Muscle of back (tissue), 3 donors: ENCODE measurements at regions not wholly inside any gene's neighbourhood (a gene's known extent, or its start where the extent isn't known, plus 50 kb on each side); places are given as distances from the start of the nearest gene placed in this dataset.
"Not testable (repeated sequence)": the region's sequence is repeated elsewhere in the genome, so short reads cannot be mapped to it uniquely, and the experiment has no call there.

ENCODE experiments used
- DNase-seq, 3 donors: peaks; one replicate each; pipeline versions ENCODE4 v3.0.0 to v3.0.0-alpha.2; 2013

DNA sequence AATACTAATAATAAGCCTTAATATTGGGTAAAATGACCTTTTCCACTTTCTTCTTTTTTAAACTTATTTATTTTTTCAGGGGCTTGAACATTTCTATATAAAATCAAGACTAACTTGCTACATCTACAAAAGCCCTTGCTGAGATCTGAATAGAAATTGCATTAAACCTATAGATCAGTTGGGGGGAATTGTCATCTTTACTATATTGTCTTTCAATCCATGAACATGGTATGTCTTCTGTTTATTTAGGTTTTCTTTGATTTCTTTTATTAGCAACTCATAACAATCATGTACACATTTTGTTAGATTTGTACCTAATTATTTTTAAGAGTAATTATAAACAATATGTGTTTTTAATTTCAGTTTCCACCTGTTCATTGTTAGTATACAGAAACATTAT, 96.4 kb upstream of the SLC22A23 start:
- no peak for DNase-seq

DNA sequence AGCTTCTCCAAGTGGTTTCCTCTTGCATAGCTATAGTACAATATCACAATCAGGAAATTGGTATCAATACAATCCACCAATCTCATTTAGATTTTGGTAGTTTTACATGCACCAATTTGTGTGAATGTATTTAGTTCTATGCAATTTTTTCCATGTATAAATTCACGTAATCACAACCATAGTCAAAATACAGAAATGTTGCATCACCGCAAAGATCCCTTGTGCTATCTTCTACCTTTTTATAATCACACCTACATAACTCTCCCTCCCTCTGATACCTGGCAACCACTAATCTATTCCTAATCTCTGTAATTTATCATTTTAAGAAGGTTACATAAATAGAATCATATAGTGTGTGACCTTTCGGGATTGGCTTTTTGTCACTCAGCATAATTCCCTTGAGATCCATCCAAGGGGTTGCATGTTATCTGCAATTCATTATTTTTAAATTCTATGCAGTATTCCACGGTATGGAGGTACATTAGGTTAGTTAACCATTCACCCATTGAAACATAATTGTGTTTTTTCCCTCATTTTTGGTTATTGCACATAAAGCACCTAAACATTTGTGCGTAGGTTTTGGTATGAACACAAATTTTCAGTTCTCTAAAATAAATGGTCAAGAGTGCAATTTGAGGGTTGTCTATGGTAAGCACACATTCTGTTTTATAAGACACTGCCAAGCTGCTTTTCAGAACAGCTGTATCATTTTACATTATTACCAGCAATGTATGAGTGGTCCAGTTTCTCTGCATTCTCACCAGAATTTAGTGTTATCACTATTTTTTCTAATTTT, 95.1 kb upstream of the SLC22A23 start:
- DNase-seq: no peak

DNA sequence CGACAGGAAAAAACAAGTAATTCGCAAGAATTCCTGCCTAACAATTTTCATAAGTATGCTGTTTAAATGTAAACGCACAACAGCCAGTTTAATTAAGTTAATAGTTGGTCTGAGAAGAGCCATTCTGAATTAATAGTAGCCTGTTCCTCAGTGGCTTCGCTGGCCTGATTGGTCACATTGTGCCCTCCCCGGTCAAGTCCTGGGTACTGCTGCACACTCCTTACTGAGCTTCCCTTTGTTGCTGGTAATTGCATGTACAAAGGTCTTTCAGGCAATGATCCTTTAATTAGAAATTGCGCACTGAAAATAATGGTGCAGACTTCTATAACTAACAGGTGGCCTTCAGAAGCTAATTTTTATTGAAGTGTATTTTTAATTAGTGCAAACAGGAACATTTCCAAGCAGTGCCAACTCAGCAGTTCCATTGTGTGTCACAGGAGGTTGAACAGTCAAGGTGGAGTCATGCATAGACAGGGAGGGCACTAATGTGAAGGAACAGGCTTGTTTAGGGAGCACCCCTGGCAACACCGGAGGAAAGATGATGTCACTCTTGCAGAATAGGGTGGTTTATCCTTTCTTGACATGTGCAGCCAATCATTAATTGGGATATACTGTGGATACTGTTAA, 92.6 kb upstream of the SLC22A23 start:
- DNase-seq: no peak

DNA sequence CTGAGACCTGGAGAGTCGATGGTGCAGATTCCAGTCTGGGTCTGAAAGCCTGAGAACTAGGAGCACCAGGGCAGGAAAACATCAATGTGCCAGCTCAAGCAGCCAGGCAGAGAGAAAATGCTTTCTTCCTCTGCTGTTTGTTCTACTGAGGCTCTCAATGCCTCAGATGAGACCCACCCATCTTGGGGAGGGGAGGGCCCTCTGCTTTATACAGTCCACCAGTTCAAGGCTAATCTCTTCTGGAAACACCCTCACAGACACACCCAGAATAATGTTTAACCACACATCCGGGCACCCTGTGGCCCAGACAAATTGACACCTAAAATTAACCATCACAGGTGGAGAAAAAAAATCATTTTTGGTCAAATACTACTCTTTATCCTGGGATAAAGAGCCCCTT, 89.3 kb upstream of the SLC22A23 start:
- no peak for DNase-seq

DNA sequence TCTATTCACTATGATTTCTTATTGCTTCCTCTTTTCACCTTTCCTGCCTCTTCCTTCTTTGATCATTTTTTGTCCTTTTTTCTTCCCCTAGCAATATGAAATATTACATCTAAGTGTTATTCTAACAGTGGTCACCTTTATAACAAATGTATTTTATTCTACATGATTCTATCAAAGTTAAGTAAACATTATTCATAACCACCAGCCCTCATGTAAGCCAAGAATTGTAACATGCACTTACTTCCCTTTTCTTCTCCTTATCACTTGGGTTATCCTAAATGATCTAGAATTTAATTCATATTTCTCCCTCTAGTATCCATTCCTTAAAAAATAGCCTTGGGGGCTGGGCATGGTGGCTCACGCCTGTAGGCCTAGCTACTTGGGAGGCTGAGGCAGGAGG, 88.3 kb upstream of the SLC22A23 start:
- no peak for DNase-seq

DNA sequence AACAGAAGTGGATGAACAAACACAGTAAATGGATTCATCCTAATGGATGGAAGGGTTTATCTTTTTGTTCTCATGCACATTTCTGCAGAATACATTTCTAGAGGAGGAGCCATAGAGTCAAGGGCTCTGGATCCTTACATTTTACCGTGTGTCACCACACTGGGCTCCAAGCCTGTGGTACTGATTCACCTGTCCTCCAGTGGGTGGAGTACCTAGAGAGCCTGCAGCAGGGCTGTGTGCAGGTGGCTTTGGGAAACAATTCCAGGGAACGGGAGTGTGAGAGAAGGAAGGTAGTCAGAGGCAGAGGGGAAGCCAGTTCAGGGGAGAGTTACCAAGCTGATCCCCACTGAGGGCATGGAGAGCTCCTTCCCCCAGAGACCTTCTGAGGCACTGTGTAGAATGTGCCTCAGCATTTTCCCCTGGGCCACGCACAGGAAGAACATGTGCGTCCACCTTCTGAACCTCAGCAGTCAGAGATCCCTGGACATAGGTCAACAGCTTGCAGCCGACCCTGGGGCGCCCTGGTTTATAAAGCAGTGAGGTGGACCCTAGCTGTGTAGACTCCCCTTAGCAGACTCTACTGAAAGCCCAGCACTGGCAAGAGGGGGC, 85.3 kb upstream of the SLC22A23 start:
- no peak for DNase-seq

DNA sequence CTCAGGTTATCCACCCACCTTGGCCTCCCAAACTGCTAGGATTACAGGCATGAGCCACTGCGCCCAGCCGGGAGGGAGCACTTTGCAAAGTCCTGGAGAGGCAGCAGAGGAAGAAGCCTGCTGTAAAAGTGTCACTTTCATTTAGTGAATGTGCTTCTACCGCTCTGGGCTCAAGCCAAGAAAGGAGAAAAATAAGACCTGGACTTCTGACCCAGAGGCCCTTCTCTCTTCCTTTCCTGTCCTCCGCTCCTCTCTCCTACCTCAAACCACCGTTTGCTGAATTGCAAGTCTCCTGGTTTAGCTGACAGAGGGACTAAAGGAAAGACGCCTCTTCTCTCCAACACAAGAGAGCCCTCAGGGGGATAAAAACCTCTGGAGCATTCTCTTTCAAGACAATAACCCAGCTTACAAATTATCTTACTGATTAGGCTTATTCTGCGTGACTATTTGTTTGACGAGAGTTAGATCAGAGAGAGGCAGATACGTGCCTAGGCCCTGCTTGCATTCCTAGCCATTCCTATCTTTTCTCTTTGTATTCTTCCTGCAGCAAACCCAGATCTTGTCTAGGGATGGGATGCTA, 84.2 kb upstream of the SLC22A23 start:
- no peak for DNase-seq

DNA sequence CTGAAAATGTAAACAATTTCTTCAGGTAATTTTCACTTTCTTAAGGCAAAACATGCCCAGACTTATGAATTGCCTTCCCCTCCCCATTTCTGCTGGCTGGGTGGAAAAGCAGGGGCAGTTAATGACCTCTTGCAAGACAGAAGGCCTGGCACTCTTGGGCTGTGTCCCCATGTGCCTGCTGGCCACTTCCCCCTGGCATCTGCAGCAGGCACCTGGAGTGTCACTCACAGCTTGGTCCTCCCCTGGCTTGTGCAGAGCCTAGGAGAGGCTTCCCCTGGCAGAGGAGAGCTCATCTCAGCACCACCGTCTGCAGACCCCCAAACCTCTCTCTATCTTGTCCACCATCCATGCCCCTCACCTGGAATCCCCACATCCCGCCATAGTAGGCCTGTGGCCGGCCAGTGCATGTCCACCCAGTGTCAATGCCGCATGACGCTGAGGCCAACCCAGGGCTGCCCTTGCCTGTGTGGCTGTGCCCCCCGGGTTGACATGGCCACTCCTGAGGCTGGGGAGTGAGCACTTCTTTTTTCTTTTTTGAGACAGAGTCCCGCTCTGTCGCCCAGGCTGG, 83.5 kb upstream of the SLC22A23 start:
- DNase-seq: no peak

DNA sequence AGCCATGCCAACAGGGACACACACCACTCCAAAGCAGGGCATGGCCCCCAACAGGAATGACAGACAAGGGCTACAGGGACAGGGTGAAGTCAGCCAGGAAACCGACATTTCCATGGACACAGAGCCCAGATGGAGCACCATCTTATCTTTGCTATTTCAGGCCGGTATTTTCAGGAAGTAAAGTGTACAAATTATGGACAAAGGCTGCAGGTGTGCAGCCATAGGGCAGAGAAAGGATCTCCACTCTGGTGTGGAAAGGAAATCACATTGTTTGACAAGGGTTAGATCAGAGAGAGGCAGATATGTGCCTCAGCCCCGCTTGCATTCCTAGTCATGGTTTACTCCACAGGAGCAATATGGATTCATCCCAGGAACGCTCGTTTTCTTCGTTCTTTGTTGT, 81.7 kb upstream of the SLC22A23 start:
- DNase-seq: no peak

DNA sequence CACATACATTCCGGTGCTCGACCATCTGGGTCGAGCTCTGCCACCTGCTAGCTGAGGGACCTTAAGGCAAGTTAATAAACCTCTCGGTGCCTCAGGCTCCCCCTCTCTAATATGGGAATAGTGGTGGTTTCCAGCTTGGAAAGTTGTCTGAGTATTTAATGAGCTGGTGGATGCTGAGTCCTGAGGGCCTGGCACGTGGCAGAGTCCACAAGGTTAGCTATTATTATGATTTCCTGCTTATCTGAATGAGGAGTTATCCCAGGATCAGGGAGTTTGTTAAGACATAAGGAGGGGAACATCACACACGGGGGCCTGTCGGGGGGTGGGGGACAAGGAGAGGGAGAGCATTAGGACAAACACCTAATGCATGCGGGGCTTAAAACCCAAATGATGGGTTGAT, 80.1 kb upstream of the SLC22A23 start:
- DNase-seq: no peak

DNA sequence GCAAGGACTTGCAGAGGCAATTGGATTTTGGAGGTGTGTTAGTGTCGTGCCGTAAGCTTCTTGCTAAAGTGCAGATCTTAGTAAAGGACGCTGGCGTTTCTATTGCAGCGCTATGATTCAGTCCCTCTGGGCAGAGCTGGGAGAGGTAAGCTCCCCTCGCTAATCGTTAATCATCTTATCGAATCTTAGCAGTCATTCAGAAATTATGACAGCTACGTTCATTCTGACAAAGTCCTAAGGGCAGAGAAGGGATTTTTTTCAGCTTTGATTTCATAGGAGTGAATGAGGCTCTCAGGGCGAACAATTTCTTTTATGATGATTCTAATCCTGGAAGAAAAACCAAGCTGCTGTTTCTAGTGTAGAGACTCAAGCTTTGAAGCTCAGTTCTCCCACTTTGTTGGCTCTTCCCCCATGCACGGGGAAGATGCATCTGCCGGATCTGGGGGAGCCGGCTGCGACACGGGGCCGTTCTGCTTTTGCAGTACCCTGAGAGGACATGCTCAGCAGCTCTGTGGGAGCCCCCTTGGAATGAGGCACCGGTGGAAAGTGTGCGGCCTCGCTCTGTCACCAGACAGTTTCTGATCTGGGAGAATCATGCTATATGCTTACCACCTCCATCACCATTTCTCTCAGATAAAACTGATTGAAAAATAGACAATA, 79.1 kb upstream of the SLC22A23 start:
- no peak for DNase-seq

DNA sequence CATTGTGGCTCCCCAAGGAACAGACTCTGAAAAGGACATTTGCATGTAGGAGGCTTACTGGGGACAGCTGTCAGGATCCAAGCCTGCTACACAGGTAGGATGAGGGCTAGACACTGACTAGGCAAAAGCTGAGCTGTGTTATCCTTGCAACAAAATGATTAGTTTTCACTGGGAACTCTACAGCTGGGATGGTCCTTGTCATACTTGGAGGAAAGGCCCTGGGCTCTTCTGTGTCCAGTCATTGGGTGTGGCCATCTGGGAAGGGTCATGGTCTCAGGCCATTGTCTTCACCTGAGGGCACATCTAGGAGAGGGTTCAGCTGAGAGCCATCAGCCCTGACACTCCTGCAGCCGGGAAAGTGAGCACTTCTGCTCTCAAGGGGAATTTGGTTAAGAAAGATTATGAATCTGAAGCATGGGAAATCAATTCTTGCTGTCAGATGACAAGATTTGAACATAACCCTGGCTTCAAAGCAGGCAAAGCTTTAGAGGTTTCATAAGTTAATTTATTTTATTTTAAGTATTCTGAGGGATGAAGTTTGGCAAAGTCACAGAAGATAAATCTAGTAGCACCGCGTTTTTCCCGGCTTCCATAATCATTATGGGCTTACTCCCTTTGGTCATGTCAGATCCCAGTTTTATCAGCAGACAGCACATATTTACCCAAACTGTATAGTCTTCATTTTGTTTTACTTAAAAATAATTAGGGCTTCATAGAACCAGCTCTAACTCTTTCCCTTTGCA, 78.4 kb upstream of the SLC22A23 start:
- DNase-seq: no peak

DNA sequence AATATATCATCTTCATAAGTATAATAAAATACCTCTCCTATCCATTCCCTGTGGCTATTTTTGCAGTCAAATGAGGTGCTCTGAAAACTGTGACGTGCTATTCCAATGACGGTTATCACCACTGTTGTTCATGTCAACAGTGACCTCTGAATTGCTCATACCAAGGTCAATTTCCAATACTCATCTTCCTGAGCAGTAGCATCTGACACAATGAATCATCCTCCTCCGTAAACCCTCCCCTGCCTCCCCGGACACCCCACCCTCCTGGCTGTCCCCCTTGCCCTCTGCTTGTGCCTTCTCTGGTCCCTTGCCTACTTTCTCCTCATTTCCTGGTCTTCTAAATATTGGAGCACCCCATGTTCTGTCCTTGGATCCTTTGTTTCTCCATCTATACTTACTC, 77.7 kb upstream of the SLC22A23 start:
- no peak for DNase-seq

DNA sequence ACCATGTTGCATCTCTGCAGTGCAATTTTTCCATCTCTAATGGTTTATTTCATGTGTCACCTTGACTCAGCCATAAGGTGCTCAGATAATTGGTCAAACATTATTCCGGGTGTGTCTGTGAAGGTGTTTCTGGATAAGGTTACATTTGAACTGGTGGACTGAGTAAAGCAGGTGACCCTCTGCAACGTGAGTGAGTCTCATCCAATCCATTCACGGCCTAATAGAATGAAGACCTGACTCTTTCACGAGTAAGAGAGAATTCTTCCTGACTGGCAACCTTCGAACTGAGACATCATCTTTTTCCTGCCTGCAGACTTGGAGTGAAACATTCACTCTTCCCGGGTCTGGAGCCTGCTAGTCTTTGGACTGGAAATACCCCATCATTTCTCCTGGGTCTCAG, 77.1 kb upstream of the SLC22A23 start:
- no peak for DNase-seq

DNA sequence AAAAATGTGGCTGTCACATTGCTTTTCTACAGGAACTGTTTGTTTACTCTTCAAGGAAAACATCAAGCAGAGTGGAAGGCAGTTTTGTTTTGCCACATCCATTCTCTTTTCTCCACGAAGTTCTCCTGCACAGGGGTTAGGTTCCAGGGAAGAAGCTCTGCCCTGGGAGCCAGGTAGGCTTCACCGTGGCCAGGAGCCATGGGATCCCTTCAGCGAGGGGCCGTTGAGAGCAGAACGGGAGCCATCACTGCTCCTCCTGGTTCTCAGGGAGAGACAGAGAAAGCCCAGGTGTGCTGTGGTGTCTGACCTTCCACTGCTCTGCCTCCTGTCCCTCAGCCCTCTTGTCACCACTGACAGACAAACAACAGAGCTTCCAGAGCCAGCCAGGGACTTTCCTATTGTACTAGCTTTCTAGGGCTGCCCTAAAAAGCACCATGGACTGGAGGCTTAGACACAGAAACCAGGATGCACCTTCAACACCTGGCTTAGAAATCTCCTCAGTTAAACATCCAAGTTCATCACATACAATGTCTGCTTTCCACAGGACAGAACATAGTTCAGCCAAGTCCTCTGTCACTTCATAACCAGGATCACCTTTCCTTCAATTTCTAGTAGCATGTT, 75.6 kb upstream of the SLC22A23 start:
- no peak for DNase-seq

DNA sequence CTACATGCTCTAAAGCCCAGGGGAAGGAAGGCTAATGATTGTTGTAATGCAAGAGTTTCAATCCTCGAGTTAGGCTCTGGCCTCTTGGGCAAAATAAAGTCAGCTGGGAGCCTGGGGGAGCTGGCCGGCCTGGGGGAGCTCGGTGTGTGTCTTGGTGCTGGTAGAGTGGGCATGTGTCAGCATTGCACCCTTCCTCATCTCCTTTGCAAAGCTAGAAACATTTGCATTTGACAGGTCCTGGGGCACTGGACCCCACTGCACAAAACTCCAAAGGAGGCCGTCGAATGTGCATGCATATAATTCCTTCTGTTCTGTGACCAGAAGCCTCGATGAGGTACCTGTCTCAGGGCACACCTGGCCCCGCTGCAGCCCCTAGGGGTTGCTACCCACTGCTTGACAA, 74.6 kb upstream of the SLC22A23 start:
- DNase-seq: no peak

DNA sequence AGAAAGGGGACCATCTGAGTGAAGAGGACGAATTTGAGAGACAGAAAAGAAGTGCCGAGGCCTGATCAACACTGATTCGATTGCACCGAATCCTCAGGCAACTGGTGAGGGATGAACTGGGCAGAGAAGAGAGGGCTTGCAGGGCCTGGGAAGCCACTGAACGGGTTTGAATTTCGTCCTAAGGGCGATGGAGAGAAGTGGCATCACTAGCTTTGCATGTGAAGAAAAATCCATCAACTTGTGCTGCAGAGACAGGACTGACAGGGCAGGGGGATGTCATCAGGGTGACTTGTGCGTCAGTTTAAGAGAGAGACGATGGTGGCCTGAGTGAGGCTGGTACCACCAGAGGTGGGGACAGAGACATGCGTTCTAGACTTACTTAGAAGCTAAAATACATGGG, 73.7 kb upstream of the SLC22A23 start:
- DNase-seq: no peak

DNA sequence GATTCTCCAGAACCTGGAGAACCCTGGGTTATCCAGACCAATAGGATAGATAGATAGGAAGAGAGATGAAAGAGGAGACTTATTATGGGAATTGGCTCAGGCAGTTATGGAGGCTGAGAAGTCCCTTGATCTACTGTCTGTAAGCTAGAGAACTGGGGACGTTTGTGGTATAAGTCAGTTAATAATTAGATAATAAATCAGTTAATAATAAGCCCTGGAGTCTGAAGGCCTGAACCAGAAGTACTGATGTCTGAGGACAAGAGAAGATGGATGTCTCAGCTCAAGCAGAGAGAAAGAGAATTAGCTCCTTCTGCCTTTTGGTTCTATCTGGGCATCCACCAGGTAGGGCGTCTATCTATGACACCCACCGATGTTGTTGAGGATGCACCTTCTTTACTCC, 72.9 kb upstream of the SLC22A23 start:
- DNase-seq: no peak

DNA sequence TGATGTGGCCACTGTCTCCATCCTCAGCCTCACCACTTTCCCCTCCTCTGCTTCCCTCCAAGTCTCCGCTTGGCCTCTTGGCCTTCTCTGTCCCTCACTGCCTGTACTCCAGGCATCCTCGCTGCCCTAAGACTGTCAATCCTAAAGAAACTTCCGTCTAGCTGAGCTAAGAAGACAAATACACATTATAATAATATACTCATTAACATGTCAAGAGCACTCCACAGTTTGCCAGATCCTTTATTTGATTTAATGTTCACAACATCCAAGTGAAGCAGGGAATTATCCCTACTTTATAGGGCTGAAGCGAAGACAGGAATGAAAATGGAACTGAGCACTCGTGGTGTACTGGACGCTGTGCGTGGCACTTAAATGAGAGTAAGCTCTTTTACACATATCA, 72.4 kb upstream of the SLC22A23 start:
- no peak for DNase-seq

DNA sequence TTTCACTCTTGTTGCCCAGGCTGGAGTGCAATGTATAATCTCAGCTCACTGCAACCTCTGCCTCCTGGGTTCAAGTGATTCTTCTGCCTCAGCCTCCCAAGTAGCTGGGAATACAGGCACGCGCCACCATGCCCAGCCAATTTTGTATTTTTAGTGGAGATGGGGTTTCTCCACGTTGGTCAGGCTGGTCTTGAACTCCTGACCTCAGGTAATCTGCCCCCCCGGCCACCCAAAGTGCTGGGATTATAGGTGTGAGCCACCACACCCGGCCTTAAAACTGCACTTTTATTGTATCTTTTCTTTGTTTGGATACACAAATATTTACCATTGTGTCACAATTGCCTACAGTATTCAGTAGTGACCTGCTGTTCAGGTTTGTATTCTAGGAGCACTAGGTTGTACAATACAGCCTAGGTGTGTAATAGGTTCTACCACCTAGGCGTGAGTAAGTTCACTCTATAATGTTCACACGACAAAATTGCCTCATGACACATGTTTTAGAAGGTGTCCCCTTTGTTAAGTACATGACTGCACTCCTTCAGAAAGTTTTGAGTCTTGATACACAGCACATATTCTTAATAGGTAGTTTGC, 71.3 kb upstream of the SLC22A23 start:
- DNase-seq: not testable (repeated sequence)

DNA sequence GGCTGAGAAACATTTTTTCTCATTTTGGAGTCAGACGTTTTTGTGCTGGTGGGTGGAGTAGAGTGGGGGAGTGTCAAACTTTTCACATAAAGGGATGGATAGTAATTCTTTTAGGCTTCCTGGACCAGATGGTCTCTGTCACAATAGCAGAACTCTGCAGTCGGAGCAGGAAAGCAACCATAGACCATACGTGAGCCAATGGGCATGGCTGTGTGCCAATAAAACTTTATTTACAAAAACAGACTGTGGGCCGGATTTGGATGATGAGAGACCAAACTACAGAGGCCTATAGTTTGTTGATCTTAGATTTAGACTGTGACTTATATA, 70.8 kb upstream of the SLC22A23 start:
- DNase-seq: no peak
